ENCODE measurements at regions not wholly inside any gene's neighbourhood (a gene's known extent, or its start where the extent isn't known, plus 50 kb on each side); places are given as distances from the start of the nearest gene placed in this dataset.
A peak's percentile ranks its signal among the peaks of the same experiment; 100 is the strongest.

DNA sequence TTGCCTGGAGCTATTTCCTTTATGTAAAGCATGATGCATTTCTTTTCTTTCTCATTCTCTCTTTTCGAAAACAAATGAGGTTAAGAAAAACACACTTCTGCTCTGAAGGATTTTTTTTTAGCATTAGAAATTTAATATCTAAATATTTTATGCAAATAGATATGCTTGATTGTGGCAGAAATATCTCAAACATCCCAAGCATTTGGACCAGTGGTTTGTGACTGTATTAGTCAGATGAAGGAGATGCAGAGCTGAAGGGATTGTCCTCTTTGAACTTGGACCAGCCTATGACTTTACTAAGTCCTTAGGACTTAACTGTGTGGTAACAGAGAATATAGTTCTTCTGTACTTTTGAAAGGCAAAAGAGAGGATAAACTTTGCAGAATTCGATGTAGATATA lies 335.9 kb upstream of the NT5C1B start:
- DNase-seq = peak; percentile 90

- DNase-seq = no peak
Observed at GRCh38 chr2:18924886-18925285, 335.5 kb upstream of the NT5C1B start.

GRCh38 chr2:18924386-18924785 lies 335.0 kb upstream of the NT5C1B start:
- DNase-seq = no peak

GRCh38 chr2:18922276-18922675 lies 332.9 kb upstream of the NT5C1B start:
- DNase-seq = peak; percentile 45

DNA sequence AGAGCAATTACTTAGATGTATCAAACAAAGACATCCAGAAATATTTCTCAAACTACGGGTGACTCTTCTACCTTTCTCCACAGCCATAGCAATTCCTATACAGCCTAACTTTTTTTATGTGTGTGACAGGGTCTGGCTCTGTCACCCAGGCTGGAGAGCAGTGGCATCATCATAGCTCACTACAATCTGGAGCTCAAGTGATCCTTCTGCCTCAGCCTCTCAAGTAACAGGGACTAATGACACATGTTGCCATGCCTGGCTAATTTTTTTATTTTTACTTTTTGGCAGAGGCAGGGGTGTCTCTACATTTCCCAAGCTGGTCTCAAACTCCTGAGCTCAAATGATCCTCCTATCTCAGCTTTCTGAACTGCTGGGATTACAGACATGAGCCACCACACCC lies 328.9 kb upstream of the NT5C1B start:
- DNase-seq = no peak

GRCh38 chr2:18915227-18915626 lies 325.9 kb upstream of the NT5C1B start:
- no peak for DNase-seq

DNA sequence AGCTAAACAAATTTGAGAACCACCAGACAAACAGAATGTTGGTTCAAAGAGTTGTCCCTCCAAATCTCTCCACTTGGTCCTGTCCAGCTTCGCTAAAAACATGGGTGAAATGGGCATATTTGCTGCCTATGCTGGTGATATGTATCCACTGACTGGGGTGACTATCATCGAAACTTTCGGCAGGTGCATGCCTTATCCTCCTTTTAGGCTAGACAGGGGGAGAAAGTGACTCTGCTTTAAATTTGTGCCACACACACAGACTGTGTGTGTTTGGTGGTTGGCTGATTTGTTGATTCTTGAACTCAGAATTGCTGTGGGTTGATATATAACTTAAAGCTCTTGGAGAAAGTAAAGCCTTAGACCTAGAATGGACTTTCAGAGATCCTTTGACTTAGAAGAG lies 324.1 kb upstream of the NT5C1B start:
- no peak for DNase-seq

GRCh38 chr2:18912225-18912888 lies 323.0 kb upstream of the NT5C1B start:
- DNase-seq = no peak

- DNase-seq = no peak
Observed at GRCh38 chr2:18911416-18911815, 322.0 kb upstream of the NT5C1B start.

GRCh38 chr2:18910843-18911242 lies 321.5 kb upstream of the NT5C1B start:
- DNase-seq = peak; percentile 90

GRCh38 chr2:18907937-18908336 lies 318.6 kb upstream of the NT5C1B start:
- no peak for DNase-seq

DNA sequence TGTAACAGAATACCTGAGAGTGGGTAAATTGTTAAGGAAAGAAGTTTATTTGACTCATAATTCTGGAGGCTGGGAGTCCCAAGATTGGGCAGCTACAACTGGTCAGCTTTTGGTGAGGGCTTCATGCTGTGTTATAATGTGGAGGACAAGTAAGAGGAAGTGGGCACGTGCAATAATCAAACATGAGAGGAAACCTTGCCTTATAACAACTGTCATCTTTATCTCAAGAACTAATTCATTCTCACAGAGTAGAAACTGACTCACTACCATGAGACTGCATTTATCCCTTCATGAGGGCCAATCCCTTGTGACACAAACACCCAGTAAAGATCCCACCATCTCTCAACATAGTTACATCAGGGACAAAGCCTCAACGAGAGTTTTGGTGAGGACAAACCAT lies 318.1 kb upstream of the NT5C1B start:
- no peak for DNase-seq

- DNase-seq = no peak
Observed at GRCh38 chr2:18903750-18904149, 314.4 kb upstream of the NT5C1B start.

- DNase-seq = no peak
Observed at GRCh38 chr2:18901242-18901641, 311.9 kb upstream of the NT5C1B start.

GRCh38 chr2:18900691-18901141 lies 311.3 kb upstream of the NT5C1B start:
- DNase-seq = no peak

DNA sequence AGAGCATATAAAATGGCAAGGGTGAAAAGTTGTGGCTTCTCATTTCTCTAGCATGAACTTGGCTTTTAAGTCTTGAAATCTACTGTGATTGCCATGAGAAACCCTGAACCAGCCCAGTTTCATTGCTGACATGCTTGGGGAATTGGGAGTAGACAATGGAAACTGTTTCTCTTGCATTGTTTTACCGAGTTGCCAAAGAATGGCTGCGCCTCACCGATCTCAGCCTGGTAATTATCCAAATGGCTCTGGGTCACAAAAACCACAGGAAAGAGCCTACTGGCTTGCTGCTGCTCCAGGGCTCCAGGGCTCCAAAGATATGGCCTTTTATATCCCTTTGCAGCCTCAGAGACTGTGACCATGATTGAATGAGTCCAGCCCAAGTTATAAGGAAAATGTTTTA lies 310.4 kb upstream of the NT5C1B start:
- no peak for DNase-seq

DNA sequence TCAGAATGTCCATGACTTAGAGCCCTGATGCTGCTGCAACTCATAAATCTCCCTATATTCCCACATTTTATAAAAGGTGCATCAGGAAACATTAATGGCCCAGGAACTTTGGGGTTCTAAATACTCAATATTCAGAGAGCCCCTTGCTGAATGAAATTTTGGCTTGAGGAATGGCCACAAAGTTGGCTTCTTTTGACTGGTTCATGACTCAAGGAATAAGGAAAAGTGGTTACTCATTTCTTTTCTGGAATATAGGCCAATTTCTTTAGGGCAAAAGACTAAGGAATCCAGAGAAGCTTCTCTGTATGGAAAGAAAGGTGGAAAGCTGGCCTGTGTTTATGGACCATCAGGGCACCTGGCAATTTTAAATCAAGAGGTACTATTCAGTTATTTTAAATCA lies 308.9 kb upstream of the NT5C1B start:
- no peak for DNase-seq

- no peak for DNase-seq
Observed at GRCh38 chr2:18896125-18896764, 306.9 kb upstream of the NT5C1B start.

DNA sequence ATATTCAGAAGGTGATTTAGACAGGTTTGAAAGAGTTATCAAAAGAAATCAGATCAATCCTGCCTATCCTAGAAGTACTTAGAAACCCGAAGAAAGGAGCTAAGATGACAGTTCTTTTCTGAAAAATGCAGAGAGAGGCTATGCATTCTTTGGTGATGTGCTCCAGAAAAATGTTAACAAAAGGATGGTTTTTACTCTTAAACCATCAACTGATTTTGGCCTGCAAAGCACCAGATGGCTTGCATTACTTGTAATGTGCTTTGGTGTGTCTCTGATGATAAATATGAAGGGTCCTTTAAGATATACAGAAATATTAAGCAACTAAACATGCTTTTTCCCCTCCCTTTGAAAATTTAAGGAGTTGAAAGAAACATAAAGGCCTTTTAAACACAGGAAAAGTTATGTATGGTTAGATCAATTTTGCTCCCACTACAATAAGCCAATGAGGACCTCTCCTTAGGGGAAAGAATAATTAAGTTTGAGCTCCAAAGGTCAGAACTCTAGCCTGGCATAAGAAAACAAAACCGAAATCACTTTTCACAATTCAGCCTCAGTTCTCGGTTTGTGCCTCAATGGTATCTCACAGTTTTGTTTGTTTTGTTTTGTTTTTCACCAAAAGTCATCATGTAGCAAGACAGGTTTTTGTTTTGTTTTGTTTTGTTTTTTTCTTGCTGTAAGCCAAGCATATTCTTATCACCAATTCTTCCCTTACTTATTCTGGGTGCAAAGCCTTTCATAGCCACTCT lies 302.4 kb upstream of the NT5C1B start:
- DNase-seq = no peak

DNA sequence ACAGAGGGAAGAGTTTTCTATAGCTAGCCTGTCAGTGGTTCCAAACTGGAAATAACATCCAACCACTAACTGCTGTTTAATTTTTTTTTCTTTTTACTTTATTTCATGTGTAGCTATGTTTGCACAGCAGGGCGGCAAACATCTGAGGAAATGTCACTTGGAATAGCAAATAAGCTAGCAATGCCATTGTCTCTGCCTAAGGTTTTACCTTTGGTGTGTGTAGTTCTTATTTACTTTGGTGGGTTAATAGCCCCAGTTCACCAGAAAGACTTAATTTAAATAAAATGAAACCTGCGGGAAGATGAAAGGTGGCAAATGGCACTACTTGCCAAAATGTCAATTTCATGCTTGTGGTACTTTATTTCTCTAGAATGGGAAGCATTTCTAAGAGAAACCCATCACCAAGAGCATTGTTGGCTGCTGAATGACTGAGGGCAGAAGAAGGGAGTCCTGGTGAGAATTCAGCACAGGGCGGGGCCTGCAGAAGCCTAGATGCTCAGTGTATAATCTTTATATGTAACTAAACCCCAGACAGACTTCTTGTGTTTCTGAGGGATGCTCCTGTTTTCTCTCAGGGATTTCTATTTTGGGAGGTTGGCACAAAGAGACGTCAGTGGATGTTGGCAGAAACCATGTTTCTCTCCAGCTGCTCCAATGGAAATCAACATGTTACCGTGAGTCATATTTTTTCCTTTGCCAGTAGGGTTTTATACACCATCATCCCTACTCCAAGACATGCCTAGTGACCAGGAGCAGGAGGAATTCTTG lies 300.4 kb upstream of the NT5C1B start:
- DNase-seq = no peak

- no peak for DNase-seq
Observed at GRCh38 chr2:18885457-18885856, 296.1 kb upstream of the NT5C1B start.

DNA sequence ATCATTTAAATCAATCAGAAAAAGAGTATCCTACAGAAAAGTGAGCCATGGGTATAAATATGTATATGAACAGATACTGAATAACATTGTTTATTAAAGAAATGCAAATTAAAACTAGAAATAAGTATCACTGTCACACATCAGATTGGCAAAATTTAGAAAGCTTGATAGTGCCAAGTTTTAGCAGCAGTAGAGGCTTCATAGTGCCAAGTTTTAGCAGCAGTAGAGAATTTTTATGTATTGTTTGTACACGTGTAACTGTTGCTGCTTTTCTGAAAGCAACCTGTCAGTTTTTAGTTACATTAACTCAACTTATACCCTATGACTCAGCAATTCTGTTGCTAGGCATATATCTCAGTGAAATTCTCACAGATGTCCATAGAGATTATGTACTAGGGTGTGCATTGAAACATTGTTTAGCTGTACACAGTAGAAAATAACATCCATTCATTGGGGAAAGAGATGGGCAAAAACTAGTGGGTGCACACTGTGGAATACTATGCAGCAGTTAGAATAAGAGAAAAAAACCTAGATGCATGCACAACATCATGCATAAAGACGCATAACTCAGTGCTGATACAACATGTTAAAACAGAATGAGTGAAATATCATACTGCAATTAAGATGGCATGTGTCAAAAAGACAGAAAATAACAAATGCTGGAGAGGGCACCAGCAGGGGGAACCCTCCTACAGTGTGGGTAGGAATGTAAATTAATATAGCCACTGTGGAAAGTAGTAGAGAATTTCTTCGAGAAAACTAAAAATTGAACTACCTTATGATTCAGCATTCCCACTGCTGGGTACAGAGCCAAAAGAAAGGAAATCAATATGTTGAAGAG lies 294.5 kb upstream of the NT5C1B start:
- DNase-seq = peak; percentile 39
